Fibroblast of pulmonary artery (primary cell): ENCODE measurements at regions not wholly inside any gene's neighbourhood (a gene's known extent, or its start where the extent isn't known, plus 50 kb on each side); places are given as distances from the start of the nearest gene placed in this dataset.

Source experiments
- DNase-seq: peaks from one replicate; pipeline ENCODE4 v3.0.0-alpha.2; 2010; ENCODE audit warnings: low read depth
- H3K4me3 ChIP-seq: replicated peaks from 2 replicates; pipeline ENCODE4 v1.5.1; 2011; ENCODE audit warnings: low read depth, mild to moderate bottlenecking, control low read depth, low read length, moderate library complexity
- TF ChIP-seq, protein P1 (sequence below): IDR thresholded peaks from 2 replicates; pipeline ENCODE4 v1.5.1; 2011; ENCODE audit warnings: mild to moderate bottlenecking, control low read depth, low read length, inconsistent platforms; ENCODE audit errors: missing control alignments

- TF ChIP-seq, protein P1, sequence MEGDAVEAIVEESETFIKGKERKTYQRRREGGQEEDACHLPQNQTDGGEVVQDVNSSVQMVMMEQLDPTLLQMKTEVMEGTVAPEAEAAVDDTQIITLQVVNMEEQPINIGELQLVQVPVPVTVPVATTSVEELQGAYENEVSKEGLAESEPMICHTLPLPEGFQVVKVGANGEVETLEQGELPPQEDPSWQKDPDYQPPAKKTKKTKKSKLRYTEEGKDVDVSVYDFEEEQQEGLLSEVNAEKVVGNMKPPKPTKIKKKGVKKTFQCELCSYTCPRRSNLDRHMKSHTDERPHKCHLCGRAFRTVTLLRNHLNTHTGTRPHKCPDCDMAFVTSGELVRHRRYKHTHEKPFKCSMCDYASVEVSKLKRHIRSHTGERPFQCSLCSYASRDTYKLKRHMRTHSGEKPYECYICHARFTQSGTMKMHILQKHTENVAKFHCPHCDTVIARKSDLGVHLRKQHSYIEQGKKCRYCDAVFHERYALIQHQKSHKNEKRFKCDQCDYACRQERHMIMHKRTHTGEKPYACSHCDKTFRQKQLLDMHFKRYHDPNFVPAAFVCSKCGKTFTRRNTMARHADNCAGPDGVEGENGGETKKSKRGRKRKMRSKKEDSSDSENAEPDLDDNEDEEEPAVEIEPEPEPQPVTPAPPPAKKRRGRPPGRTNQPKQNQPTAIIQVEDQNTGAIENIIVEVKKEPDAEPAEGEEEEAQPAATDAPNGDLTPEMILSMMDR, result no peak
- DNase-seq, result no peak
- no peak overlapping the region for H3K4me3 ChIP-seq
These were observed 505.9 kb downstream of the EIPR1 start for GRCh38 chr2:2871480-2872308.

DNA sequence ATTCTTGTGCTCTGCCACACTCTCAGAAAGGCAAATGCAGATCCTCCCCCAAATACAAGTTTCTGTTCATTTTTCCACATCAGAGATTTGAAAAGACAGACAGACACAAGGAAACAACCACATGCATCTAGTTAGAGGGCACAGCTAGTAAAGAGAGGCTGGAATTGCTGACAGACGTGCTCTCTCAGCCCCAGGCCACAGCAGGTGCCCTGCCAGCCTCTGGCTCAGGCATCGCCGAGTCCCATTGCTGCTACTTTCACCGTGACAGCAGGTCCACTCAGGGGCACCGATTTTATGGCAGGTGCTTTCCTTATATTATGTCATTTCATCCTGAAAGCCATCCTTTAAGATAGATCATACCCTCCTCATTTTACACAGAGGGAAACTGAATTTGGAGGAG lies 507.5 kb downstream of the EIPR1 start:
- DNase-seq, result no peak
- TF ChIP-seq, protein P1, result no peak

DNA sequence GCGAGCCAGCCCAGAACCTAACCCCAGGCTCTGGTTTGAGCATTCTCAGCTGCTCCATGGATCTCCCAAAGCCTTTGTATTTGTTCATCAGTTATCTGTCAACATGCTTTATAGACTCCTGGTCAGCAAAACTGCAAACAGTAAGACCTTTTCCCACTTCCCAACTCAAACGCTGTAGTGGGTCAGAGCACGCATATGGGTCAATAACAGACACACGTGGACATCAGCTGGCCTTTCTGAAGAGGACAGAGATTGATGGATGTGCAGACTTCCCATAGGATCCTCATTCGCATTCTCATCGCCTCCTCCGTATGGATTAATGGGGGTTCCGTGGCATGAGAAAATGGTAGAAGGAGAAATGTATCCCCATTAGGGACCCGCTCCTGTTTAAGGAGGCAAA lies 508.1 kb downstream of the EIPR1 start:
- no peak for DNase-seq
- TF ChIP-seq, protein P1, result no peak
- H3K4me3 ChIP-seq, result no peak overlapping the region

More for the DNA sequence above, 507.5 kb downstream of the EIPR1 start:
- no peak overlapping the region for H3K4me3 ChIP-seq

- no peak for DNase-seq
- no peak overlapping the region for H3K4me3 ChIP-seq
- TF ChIP-seq, protein P1, result no peak
These were observed 509.5 kb downstream of the EIPR1 start for GRCh38 chr2:2868085-2868484.

DNA sequence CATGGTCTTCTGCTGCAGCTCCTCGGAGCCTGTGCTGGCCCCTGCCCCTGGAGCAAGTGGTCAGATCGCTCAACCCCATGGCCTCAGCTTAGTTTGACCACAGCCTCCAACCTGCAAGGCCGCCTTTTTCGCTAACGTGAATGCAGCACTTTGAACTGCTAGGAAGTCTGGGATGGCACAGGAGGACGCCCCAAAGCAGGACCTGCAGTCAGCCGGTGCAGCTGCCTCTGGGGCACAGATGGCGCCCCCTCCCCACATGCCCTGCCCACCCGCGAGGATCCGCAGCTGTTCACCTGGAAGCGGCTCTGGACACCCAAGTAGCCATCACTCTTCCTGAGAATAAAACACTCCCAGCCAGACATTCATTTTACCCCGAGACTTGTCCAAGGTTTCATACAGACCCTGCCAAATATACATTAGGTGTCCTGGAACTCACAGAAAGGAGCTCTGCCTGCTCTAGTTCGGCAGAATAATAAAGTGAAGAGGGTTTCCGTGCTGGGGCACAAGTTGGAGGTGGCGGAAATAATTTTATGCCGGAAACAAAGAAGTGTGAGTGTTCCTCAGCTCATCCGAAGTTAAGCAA lies 510.1 kb downstream of the EIPR1 start:
- DNase-seq, result no peak
- H3K4me3 ChIP-seq, result no peak overlapping the region
- TF ChIP-seq, protein P1, result no peak

GRCh38 chr2:2866459-2866858 lies 511.2 kb downstream of the EIPR1 start:
- no peak overlapping the region for H3K4me3 ChIP-seq
- TF ChIP-seq, protein P1, result no peak
- no peak for DNase-seq
